Transverse colon (tissue), 4 donors: ENCODE measurements at regions not wholly inside any gene's neighbourhood (a gene's known extent, or its start where the extent isn't known, plus 50 kb on each side); places are given as distances from the start of the nearest gene placed in this dataset.

ENCODE experiments used
- DNase-seq: peaks from one replicate; pipeline ENCODE4 v3.0.0-alpha.2; 2019
- H3K27ac ChIP-seq, 4 donors: fragments of 200-600 bp; sonication (generic); 2 replicates each; pipeline ENCODE4 v1.5.1; 2016 to 2018; ENCODE audit warnings: inconsistent platforms in 4 of 4
- H3K27me3 ChIP-seq: fragments of 200-600 bp; sonication (generic); 2 replicates; pipeline ENCODE4 v1.5.1; 2017; ENCODE audit warnings: inconsistent platforms
- H3K36me3 ChIP-seq, 4 donors: fragments of 200-600 bp; sonication (generic); 2 replicates each; pipeline ENCODE4 v1.5.1; 2017 to 2019; ENCODE audit warnings: inconsistent platforms in 4 of 4
- H3K4me1 ChIP-seq, 4 donors: fragments of 200-600 bp; sonication (generic); 2 replicates each; pipeline ENCODE4 v1.5.1; 2017 to 2020; ENCODE audit warnings: inconsistent platforms in 4 of 4
- H3K4me3 ChIP-seq, 4 donors: fragments of 200-600 bp; sonication (generic); 1 replicate in 1 of 4; 2 replicates in 3 of 4; pipeline versions ENCODE4 v1.5.1 to v1.6.1; 2017 to 2019; ENCODE audit warnings: inconsistent platforms in 4 of 4
- H3K9me3 ChIP-seq, 2 donors: fragments of 200-600 bp; sonication (generic); 2 replicates each; pipeline ENCODE4 v1.5.1; 2017 to 2019; ENCODE audit warnings: inconsistent platforms in 2 of 2
- EP300 ChIP-seq: sonication (generic); formaldehyde crosslinking; IDR thresholded peaks from one replicate; pipeline ENCODE4 v1.6.1; 2017; ENCODE audit warnings: antibody characterized with exemption, low read depth
- POLR2A ChIP-seq: fragments of 450-650 bp; IDR thresholded peaks from one replicate; pipeline ENCODE4 v1.6.1; 2016; ENCODE audit warnings: antibody characterized with exemption, mild to moderate bottlenecking, moderate library complexity
- POLR2AphosphoS5 ChIP-seq, 3 donors: sonication (generic); formaldehyde crosslinking; IDR thresholded peaks; one replicate each; pipeline ENCODE4 v1.6.1; 2016; ENCODE audit warnings: antibody characterized with exemption in 3 of 3
- WGBS, 2 donors: methylation state at CpG; one replicate each; pipeline ENCODE4 v1.1.5; 2018; ENCODE audit warnings: low coverage in 1 of 2; 5-methylcytosine and 5-hydroxymethylcytosine counted together
- in situ Hi-C, 4 donors: fragments of 200-750 bp; cut with MboI; loops; one replicate each; pipeline versions ENCODE4 v1.15.0 to v1.15.1; 2017; ENCODE audit warnings: low sequenced_read_pairs in 3 of 4, low pct_ligation_motif_present in 1 of 4, low pct_unique_long_range_greater_than_20kb in 1 of 4
- intact Hi-C: fragments of 100-400 bp; cut with DNase I; formaldehyde crosslinking; loops from one replicate; pipeline ENCODE4 v1.15.1; 2023; ENCODE audit warnings: low total_unique reads
- TF ChIP-seq, protein P1 (sequence below), 5 experiments: fragments of 200-600 bp in 3 of 5; fragments of 450-650 bp in 2 of 5; sonication (generic) in 3 of 5; IDR thresholded peaks; 1 replicate in 2 of 5; 2 replicates in 3 of 5; pipeline ENCODE4 v1.5.1; 2016 to 2017; ENCODE audit warnings: antibody characterized with exemption in 5 of 5, inconsistent platforms in 3 of 5, mild to moderate bottlenecking in 2 of 5, moderate library complexity in 1 of 5

DNA sequence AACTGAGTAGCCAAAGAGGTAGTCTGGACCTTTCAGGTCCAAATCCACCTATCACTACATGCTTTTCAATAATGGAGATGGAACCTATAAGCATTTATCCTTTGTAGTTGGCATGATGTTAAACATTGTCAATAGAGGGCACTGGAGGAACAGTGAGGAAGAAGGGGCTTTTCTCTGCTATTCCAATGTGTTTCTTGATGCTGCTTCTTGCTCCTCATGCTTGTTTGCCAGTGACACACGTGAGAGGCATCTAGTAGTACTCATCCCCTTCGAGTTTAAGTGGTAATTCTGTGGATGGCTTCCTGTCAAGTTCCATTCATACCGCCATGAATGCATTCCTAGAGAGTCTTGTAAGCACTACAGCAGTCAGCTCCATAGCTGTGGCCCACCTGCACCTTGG lies 84.0 kb downstream of the NAA11 start:
- no peaks in the 10 kb centered on the region for H3K9me3 ChIP-seq
- 43 to 63% methylated on average over 3 of the region's 3 CpGs for WGBS, 2 donors
- no peaks in the 10 kb centered on the region for H3K27me3 ChIP-seq
- no peak overlapping the region for H3K27ac ChIP-seq
- H3K4me1 ChIP-seq = no peaks in the 10 kb centered on the region
- in situ Hi-C loops (no loop called here), intact Hi-C loops (no loop called here)
- DNase-seq = no peak
- H3K4me3 ChIP-seq = no peak overlapping the region
- TF ChIP-seq EP300 (no peak), POLR2A (no peak), POLR2AphosphoS5 (IDR thresholded peaks at IDR 0.05) (no peak)
- TF ChIP-seq, protein P1, sequence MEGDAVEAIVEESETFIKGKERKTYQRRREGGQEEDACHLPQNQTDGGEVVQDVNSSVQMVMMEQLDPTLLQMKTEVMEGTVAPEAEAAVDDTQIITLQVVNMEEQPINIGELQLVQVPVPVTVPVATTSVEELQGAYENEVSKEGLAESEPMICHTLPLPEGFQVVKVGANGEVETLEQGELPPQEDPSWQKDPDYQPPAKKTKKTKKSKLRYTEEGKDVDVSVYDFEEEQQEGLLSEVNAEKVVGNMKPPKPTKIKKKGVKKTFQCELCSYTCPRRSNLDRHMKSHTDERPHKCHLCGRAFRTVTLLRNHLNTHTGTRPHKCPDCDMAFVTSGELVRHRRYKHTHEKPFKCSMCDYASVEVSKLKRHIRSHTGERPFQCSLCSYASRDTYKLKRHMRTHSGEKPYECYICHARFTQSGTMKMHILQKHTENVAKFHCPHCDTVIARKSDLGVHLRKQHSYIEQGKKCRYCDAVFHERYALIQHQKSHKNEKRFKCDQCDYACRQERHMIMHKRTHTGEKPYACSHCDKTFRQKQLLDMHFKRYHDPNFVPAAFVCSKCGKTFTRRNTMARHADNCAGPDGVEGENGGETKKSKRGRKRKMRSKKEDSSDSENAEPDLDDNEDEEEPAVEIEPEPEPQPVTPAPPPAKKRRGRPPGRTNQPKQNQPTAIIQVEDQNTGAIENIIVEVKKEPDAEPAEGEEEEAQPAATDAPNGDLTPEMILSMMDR (IDR thresholded peaks at IDR 0.05) = peak in 1 of 5 experiments; percentile 20
- H3K36me3 ChIP-seq = no peaks in the 10 kb centered on the region

DNA sequence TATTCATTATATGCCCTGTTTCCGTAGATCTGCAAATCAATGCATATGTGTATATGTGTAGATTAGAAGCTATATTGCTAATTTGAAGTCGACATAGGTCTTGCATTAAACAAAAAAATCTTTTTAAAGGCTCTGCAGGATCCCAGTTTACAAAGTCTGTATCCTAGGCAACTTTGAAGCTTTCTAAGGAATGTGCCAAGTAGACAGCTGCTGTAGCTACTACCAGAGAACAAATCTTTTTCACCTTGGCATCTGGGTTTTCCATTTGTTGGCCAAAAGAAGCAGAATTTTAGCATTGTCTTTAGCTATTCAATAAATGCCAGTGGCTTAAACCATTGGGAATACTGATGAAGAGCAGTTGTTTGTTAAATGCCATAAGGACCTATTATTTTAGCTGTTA lies 88.0 kb downstream of the NAA11 start:
- no peaks in the 10 kb centered on the region for H3K9me3 ChIP-seq
- H3K4me3 ChIP-seq = no peak overlapping the region
- in situ Hi-C loops = no loop called here
- H3K4me1 ChIP-seq = no peaks in the 10 kb centered on the region
- H3K36me3 ChIP-seq = no peaks in the 10 kb centered on the region
- WGBS, 2 donors = 24 to 25% methylated on average over 2 of the region's 2 CpGs
- TF ChIP-seq, protein P1 (IDR thresholded peaks at IDR 0.05) = no peak
- TF ChIP-seq POLR2AphosphoS5 (IDR thresholded peaks at IDR 0.05) (no peak), POLR2A (no peak), EP300 (no peak)
- H3K27me3 ChIP-seq = no peaks in the 10 kb centered on the region
- no peak for DNase-seq
- H3K27ac ChIP-seq = no peak overlapping the region
- intact Hi-C loops = no loop called here

DNA sequence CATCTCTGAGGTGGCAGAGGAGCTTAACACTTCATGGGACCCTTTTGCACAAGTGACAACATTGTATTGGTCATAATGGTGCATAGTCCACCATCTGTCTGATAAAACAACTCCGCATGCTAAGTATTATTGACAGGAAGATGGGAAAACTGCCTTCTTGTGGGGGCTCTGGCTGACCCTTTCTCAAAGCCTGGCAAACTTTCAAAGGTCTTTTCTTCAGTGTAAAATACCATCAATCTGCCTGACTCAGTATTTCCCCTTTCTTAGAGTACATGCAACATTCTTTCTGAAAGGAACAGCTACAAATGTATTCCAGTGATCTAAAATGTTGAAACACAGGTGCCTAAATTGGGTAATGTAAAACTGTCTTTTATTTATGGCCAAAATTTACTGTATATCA lies 89.1 kb downstream of the NAA11 start:
- H3K27me3 ChIP-seq = no peaks in the 10 kb centered on the region
- TF ChIP-seq, protein P1 (IDR thresholded peaks at IDR 0.05) = no peak
- TF ChIP-seq POLR2AphosphoS5 (IDR thresholded peaks at IDR 0.05) = no peak
- TF ChIP-seq EP300 = no peak
- no peak for TF ChIP-seq POLR2A
- no peaks in the 10 kb centered on the region for H3K4me1 ChIP-seq
- DNase-seq = no peak
- H3K27ac ChIP-seq = no peak overlapping the region
- H3K4me3 ChIP-seq = no peak overlapping the region
- H3K9me3 ChIP-seq = no peaks in the 10 kb centered on the region
- 81% methylated on average over 1 of the region's 1 CpG; no CpG with 5 or more reads in 1 of the 2 donors for WGBS, 2 donors
- no peaks in the 10 kb centered on the region for H3K36me3 ChIP-seq
- in situ Hi-C loops (no loop called here), intact Hi-C loops (no loop called here)

DNA sequence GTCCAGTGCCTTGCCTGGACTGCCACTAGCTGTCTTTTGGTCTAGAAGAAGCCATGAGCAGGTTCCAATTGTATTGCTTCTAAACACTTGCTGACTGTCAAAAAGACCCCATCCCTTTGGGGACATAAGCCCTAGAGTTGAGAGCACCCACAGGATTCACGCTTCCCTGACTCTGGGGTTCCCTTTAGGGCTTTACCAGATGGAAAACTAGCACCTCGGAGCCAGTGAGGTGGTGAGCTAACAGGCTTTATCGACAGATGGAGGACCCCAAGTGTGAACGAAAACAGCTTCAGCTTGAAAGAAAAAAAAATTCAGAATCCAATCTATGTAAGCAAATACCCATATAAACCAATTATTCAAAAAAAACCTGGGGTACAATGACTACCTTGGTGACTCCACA lies 90.8 kb downstream of the NAA11 start:
- TF ChIP-seq EP300 (no peak), POLR2A (no peak), POLR2AphosphoS5 (IDR thresholded peaks at IDR 0.05) (no peak)
- TF ChIP-seq, protein P1 (IDR thresholded peaks at IDR 0.05) = no peak
- no peaks in the 10 kb centered on the region for H3K9me3 ChIP-seq
- H3K27me3 ChIP-seq = no peaks in the 10 kb centered on the region
- no peak overlapping the region for H3K4me3 ChIP-seq
- intact Hi-C loops = no loop called here
- WGBS, 2 donors = 82 to 100% methylated on average over 3 to 4 of the region's 4 CpGs
- no peak for DNase-seq
- no peaks in the 10 kb centered on the region for H3K36me3 ChIP-seq
- no peaks in the 10 kb centered on the region for H3K4me1 ChIP-seq
- H3K27ac ChIP-seq = no peak overlapping the region
- in situ Hi-C loops = no loop called here
